ENCODE measurements at regions not wholly inside any gene's neighbourhood (a gene's known extent, or its start where the extent isn't known, plus 50 kb on each side); places are given as distances from the start of the nearest gene placed in this dataset.

DNA sequence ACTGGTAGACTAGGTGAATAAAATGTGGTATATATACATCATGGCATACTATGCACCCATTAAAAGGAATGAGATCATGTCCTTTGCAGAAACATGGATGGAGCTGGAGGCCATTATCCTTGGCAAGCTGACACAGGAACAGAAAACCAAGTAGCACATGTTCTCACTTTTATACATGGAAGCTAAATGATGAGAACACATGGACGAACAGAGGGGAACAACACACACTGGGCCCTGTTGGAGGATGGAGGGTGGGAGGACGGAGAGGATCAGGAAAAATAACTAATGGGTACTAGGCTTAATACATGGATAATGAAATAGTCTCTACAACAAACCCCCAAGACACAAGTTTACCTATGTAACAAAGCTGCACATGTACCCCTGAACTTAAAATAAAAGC, 780.0 kb downstream of the DACH1 start:
- no peak overlapping the region for H3K4me3 ChIP-seq (ENCODE audit: low read depth, low read length)
- DNase-seq (ENCODE audit: low read depth), result no peak
- TF ChIP-seq, protein P1, sequence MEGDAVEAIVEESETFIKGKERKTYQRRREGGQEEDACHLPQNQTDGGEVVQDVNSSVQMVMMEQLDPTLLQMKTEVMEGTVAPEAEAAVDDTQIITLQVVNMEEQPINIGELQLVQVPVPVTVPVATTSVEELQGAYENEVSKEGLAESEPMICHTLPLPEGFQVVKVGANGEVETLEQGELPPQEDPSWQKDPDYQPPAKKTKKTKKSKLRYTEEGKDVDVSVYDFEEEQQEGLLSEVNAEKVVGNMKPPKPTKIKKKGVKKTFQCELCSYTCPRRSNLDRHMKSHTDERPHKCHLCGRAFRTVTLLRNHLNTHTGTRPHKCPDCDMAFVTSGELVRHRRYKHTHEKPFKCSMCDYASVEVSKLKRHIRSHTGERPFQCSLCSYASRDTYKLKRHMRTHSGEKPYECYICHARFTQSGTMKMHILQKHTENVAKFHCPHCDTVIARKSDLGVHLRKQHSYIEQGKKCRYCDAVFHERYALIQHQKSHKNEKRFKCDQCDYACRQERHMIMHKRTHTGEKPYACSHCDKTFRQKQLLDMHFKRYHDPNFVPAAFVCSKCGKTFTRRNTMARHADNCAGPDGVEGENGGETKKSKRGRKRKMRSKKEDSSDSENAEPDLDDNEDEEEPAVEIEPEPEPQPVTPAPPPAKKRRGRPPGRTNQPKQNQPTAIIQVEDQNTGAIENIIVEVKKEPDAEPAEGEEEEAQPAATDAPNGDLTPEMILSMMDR (IDR thresholded peaks at IDR 0.05; ENCODE audit: insufficient read depth, low read length), result no peak

DNA sequence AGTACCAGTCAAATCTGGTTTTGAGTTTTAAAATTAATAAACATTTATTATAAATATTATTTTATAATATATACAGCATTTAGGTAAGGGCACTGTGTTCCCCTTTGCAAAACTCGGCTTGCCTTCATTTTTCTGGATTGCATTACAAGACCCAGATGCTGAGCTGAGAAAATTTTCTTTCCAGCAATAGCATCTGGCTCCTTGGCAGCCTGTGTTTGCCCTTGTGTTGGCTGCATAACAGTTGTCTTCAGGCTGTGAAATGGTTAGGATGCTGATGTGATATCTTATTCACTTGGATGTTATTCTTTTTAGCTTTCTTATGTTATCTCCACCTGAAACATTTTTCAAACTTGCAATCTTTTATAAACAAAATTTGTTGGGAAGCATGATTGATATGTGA, 784.4 kb downstream of the DACH1 start:
- no peak overlapping the region for H3K4me3 ChIP-seq (ENCODE audit: low read depth, low read length)
- no peak for DNase-seq (ENCODE audit: low read depth)
- TF ChIP-seq, protein P1 (IDR thresholded peaks at IDR 0.05; ENCODE audit: insufficient read depth, low read length), result no peak

DNA sequence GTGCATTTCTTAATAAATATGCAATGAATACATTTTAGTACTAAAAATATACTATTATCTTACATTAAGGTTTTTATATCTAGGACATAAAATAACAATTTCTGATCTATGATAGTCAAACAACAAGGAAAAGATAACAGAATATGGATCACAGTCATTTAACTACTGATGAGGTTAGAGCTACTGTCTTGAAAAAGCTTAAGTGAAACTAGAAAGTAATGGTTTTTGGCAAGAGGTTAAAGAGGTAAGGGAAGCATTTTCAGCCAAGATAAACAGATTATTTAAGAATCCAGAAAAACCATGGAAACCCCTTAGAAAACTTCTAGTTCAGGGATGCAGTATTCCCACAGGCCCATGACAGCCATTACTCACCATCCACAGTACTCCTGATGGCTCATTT, 787.4 kb downstream of the DACH1 start:
- H3K4me3 ChIP-seq (ENCODE audit: low read depth, low read length), result no peak overlapping the region
- TF ChIP-seq, protein P1 (IDR thresholded peaks at IDR 0.05; ENCODE audit: insufficient read depth, low read length), result no peak
- DNase-seq (ENCODE audit: low read depth), result no peak

DNA sequence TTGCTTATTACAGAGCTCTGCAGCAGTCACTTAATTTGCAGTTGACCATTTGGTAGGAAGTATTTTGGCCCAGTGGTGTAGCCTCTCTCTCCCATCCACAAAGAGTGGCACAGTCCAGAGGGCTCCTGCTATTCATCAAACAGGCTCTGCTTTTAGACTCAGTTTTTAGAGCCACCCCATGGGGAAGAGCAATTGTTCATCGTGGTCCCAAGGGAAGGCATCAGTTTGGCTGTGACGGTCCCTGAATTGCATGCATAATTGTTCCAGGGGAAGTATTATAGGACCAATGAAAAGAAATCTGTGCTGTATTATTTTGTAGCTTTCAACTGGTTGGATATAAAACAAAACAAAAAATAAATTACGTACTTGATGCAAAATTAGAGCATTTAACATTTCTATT, 799.0 kb downstream of the DACH1 start:
- no peak for DNase-seq (ENCODE audit: low read depth)
- TF ChIP-seq, protein P1 (IDR thresholded peaks at IDR 0.05; ENCODE audit: insufficient read depth, low read length), result no peak
- no peak overlapping the region for H3K4me3 ChIP-seq (ENCODE audit: low read depth, low read length)

DNA sequence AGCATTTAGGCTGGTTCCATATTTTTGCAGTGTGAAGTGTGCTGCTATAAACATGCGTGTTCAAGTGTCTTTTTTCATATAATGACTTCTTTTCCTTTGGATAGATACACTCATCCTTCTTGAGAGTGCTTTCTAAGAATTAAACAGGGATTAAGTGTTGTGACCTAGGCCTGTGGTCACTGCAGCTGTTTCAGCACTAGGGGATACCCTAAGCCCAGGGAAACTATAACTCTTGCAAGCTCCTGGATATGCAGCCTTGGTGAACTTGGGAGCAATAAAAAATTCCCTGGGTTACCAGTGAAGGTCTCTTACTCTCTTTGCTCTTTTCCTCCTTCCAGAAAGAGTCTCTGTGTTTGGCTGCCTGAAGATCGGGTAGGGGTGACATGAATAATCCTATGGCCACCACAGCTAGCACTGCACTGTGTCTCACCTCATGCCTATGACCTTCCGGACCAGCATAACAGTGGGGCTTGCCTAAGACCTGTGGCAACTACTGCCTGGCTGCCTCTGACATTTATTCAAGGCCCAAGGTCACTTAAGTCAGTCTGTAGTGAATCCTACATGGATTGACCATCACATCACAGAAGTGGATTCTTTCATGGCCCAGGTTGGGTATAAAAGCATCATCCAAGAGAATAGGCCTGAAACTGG, 799.7 kb downstream of the DACH1 start:
- TF ChIP-seq, protein P1 (IDR thresholded peaks at IDR 0.05; ENCODE audit: insufficient read depth, low read length), result no peak
- no peak overlapping the region for H3K4me3 ChIP-seq (ENCODE audit: low read depth, low read length)
- DNase-seq (ENCODE audit: low read depth), result no peak

DNA sequence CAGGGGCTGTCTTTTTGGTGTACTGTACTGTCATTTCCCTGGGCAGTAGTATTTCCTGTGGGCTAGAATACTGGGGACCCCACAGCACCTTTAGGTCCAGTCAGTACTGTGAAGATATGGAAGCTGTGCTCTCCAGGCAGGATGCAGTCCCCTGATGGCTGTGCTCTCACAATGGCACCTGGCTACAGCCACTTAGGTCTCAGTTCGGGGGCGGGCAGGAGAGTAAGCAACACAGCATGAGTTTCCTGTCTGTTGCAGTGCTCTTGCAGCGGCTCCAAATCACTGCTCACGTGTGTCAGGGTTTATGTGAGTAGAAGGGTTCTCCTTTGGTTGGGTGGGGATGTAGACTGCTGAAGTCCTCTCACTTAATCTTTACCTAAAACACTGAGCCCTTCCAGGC, 810.4 kb downstream of the DACH1 start:
- DNase-seq (ENCODE audit: low read depth), result no peak
- H3K4me3 ChIP-seq (ENCODE audit: low read depth, low read length), result no peak overlapping the region
- TF ChIP-seq, protein P1 (IDR thresholded peaks at IDR 0.05; ENCODE audit: insufficient read depth, low read length), result no peak

DNA sequence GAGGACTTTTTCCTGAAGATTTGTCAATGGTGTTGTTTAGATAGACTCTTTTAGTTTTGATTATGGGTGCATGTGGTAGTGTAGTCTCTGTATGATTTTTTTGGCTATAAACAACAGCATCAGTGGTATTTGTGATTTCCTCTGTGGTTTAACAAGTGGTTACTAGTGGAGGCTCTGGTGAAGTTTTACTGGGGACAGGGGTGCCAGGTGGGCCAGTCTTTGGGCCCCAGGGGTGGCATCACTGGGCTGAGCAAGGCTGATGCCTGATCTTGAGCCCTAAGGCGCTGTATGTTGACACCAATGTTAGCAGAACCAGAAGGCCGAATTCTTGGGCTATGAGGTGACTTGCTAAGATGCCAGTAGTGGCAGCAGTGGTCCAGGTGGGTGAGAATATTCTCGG, 811.4 kb downstream of the DACH1 start:
- no peak for DNase-seq (ENCODE audit: low read depth)
- no peak overlapping the region for H3K4me3 ChIP-seq (ENCODE audit: low read depth, low read length)
- TF ChIP-seq, protein P1 (IDR thresholded peaks at IDR 0.05; ENCODE audit: insufficient read depth, low read length), result no peak

Data from fibroblast of the aortic adventitia (primary cell).